DND-41 (cell line): ENCODE measurements at regions not wholly inside any gene's neighbourhood (a gene's known extent, or its start where the extent isn't known, plus 50 kb on each side); places are given as distances from the start of the nearest gene placed in this dataset.

Experiments
- ATAC-seq: fragments of 200-7000 bp; cut with Tn5 transposase; 3 replicates; pipeline ENCODE4 v1.9.1; 2021; ENCODE audit warnings: low read depth; ENCODE audit not compliant: insufficient read depth
- DNase-seq: peaks from one replicate; pipeline ENCODE4 v3.0.0-alpha.2; 2020
- H2AFZ ChIP-seq: 2 replicates; pipeline ENCODE4 v1.6.0; 2012; ENCODE audit warnings: low read depth, low read length
- H3K27ac ChIP-seq: 2 replicates; pipeline ENCODE4 v1.5.1; 2012; ENCODE audit warnings: low read length, inconsistent platforms
- H3K27me3 ChIP-seq: fragments of 200-600 bp; sonication (generic); 2 replicates; pipeline ENCODE4 v1.6.0; 2012; ENCODE audit warnings: low read length, mild to moderate bottlenecking, inconsistent platforms; ENCODE audit not compliant: insufficient read depth, poor library complexity
- H3K36me3 ChIP-seq: 2 replicates; pipeline ENCODE4 v1.5.1; 2012; ENCODE audit warnings: low read length, inconsistent platforms; ENCODE audit not compliant: insufficient read depth
- H3K4me1 ChIP-seq: 2 replicates; pipeline ENCODE4 v1.5.1; 2012; ENCODE audit warnings: mild to moderate bottlenecking, low read length; ENCODE audit not compliant: insufficient read depth
- H3K4me2 ChIP-seq: 2 replicates; pipeline ENCODE4 v1.6.0; 2012; ENCODE audit warnings: mild to moderate bottlenecking, moderate library complexity, low read length, inconsistent platforms; ENCODE audit not compliant: insufficient read depth
- H3K4me3 ChIP-seq, 2 experiments: fragments of 200-600 bp in 1 of 2; shearing (Covaris generic) in 1 of 2; 2 replicates each; pipeline ENCODE4 v1.5.1; 2012 to 2016; ENCODE audit warnings: inconsistent platforms in 2 of 2, low read length in 2 of 2, mild to moderate bottlenecking in 2 of 2, low read depth in 1 of 2, moderate library complexity in 1 of 2
- H3K79me2 ChIP-seq: 2 replicates; pipeline ENCODE4 v1.6.0; 2012; ENCODE audit warnings: low read length, inconsistent platforms; ENCODE audit not compliant: insufficient read depth
- H3K9ac ChIP-seq: 2 replicates; pipeline ENCODE4 v1.6.0; 2012; ENCODE audit warnings: low read depth, mild to moderate bottlenecking, inconsistent platforms, low read length, moderate library complexity
- H3K9me3 ChIP-seq: 2 replicates; pipeline ENCODE4 v1.5.1; 2012; ENCODE audit warnings: low read length, moderate library complexity, mild to moderate bottlenecking, inconsistent platforms; ENCODE audit not compliant: insufficient read depth, severe bottlenecking
- H4K20me1 ChIP-seq: 2 replicates; pipeline ENCODE4 v1.6.0; 2012; ENCODE audit warnings: low read length; ENCODE audit not compliant: insufficient read depth
- EZH2 ChIP-seq: IDR thresholded peaks from 3 replicates; pipeline ENCODE4 v1.6.1; 2012; ENCODE audit warnings: borderline replicate concordance, low read depth, mild to moderate bottlenecking, moderate library complexity, low read length, inconsistent platforms; ENCODE audit not compliant: severe bottlenecking
- TF ChIP-seq, protein P1 (sequence below): IDR thresholded peaks from 2 replicates; pipeline ENCODE4 v1.5.1; 2012; ENCODE audit warnings: borderline replicate concordance, low read length, moderate library complexity, mild to moderate bottlenecking; ENCODE audit not compliant: poor library complexity, severe bottlenecking; ENCODE audit errors: extremely low read depth

DNA sequence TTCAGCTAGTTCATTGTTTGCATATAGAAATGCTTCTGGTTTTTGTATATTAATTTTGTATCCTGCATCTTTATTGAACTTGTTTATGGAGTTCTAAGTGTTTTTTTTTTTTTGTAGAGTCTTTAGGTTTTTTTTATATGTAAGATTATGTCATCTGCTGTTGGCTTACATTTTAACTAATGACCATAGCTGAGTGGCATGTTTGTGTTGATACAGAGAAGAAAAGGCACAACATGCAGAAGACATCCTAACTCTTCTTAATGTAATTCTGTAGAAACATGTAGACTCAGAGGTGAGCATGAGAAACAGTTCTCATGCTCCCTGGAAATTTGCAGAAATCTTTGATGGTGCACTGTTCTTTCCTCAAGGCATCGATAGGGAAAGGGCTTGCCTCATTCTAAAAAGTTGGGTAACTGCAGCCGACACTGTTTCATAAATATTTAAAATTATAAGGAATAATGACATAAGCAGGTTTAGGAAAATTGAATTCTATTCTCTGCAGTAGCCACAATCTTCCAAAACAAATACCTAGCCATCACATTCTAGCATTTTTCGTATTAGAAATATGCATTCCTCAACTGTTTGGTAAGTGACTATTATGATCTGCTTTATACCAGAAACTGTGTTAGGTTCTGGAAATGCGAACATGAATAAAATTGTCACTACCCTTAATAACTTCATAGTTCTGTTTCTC lies 499.6 kb upstream of the KCNMB2 start:
- TF ChIP-seq EZH2, result no peak
- TF ChIP-seq, protein P1, sequence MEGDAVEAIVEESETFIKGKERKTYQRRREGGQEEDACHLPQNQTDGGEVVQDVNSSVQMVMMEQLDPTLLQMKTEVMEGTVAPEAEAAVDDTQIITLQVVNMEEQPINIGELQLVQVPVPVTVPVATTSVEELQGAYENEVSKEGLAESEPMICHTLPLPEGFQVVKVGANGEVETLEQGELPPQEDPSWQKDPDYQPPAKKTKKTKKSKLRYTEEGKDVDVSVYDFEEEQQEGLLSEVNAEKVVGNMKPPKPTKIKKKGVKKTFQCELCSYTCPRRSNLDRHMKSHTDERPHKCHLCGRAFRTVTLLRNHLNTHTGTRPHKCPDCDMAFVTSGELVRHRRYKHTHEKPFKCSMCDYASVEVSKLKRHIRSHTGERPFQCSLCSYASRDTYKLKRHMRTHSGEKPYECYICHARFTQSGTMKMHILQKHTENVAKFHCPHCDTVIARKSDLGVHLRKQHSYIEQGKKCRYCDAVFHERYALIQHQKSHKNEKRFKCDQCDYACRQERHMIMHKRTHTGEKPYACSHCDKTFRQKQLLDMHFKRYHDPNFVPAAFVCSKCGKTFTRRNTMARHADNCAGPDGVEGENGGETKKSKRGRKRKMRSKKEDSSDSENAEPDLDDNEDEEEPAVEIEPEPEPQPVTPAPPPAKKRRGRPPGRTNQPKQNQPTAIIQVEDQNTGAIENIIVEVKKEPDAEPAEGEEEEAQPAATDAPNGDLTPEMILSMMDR, result no peak
- Histone ChIP-seq H3K27me3 (no peaks in the 10 kb centered on the region), H4K20me1 (no peaks in the 10 kb centered on the region), H3K9ac (no peak overlapping the region), H3K36me3 (no peaks in the 10 kb centered on the region), H3K4me2 (no peak overlapping the region), H3K27ac (no peak overlapping the region), H2AFZ (no peak overlapping the region), H3K9me3 (no peaks in the 10 kb centered on the region), H3K4me1 (no peaks in the 10 kb centered on the region), H3K4me3 (no peak overlapping the region), H3K79me2 (no peaks in the 10 kb centered on the region)
- no peak for ATAC-seq
- no peak for DNase-seq

DNA sequence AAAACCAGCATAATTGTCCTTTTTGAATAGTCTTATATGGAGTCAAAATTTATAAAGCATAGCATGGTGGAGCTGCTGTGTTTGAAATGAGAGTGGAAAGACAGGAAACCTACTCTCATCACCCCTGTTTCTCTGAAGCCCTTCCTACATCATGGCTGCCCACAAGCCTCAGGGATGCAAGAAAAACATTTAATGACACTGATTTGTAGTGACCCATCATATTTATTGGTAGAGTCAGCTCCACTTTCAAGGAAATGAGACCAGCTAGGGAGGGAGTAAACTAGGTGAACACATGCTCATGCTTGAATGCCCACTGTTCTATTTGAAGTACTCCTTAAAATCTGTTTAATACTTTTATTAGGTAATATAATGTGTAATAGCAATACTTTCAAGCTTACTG lies 494.3 kb upstream of the KCNMB2 start:
- Histone ChIP-seq H3K9me3 (no peaks in the 10 kb centered on the region), H3K36me3 (no peaks in the 10 kb centered on the region), H3K4me3 (no peak overlapping the region), H3K27me3 (no peaks in the 10 kb centered on the region), H3K4me1 (no peaks in the 10 kb centered on the region), H2AFZ (no peak overlapping the region), H3K79me2 (no peaks in the 10 kb centered on the region), H3K9ac (no peak overlapping the region), H3K4me2 (no peak overlapping the region), H3K27ac (no peak overlapping the region), H4K20me1 (no peaks in the 10 kb centered on the region)
- DNase-seq, result no peak
- ATAC-seq, result no peak
- TF ChIP-seq EZH2, result no peak
- TF ChIP-seq, protein P1, result no peak

DNA sequence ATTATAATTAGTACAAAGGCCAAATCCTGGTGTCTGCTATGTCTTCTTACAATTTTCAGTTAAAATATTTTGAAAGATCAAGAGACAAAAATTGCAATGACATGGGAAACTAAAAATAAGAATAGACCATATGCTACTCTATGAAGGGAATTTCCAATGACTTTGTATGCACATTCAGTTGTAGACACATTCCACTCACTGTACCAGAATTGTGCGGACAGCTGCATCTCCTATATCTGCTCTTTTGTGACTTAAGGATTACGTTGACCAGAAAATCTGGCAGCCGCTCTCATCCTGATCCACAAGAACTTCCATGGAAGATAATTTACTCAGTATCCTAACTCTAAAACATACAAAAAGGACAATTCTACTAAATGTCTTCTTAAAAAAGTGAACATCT lies 493.9 kb upstream of the KCNMB2 start:
- no peak for DNase-seq
- no peak for ATAC-seq

More for the DNA sequence above, 493.9 kb upstream of the KCNMB2 start:
- Histone ChIP-seq H2AFZ (no peak overlapping the region), H4K20me1 (no peaks in the 10 kb centered on the region), H3K9ac (no peak overlapping the region), H3K9me3 (no peaks in the 10 kb centered on the region), H3K27me3 (no peaks in the 10 kb centered on the region), H3K27ac (no peak overlapping the region), H3K4me3 (no peak overlapping the region), H3K4me1 (no peaks in the 10 kb centered on the region), H3K79me2 (no peaks in the 10 kb centered on the region), H3K4me2 (no peak overlapping the region), H3K36me3 (no peaks in the 10 kb centered on the region)
- TF ChIP-seq EZH2, result no peak
- TF ChIP-seq, protein P1, result no peak
